ENCODE measurements at regions not wholly inside any gene's neighbourhood (a gene's known extent, or its start where the extent isn't known, plus 50 kb on each side); places are given as distances from the start of the nearest gene placed in this dataset.
"Not testable (repeated sequence)": the region's sequence is repeated elsewhere in the genome, so short reads cannot be mapped to it uniquely, and the experiment has no call there.

DNA sequence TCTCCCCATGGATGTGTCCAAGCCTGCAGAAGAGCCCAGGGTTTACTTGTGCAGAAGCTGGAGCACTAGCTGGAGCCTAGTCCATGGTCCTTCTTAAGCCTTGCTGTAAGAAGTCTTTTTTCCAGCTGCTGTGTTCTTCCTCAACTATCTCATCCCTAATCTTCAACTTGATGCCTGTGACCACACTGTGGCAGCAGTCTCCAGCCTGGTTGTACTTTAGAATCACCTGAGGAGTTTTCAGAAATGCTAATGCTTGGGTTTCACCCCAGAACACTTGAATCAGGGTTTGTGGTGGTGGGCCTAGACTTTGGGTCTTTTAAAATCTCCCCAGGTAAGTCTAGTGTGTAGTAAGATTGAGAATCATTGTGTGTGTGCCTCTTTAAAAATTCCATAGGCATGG, 173.6 kb downstream of the ADCYAP1 start:
- in situ Hi-C loops (cut with MboI; ENCODE audit: low pct_unique_long_range_greater_than_20kb, low sequenced_read_pairs, unreplicated experiment), result no loop called here
- no peak for DNase-seq (ENCODE audit: low spot score)
- TF ChIP-seq, protein P1, sequence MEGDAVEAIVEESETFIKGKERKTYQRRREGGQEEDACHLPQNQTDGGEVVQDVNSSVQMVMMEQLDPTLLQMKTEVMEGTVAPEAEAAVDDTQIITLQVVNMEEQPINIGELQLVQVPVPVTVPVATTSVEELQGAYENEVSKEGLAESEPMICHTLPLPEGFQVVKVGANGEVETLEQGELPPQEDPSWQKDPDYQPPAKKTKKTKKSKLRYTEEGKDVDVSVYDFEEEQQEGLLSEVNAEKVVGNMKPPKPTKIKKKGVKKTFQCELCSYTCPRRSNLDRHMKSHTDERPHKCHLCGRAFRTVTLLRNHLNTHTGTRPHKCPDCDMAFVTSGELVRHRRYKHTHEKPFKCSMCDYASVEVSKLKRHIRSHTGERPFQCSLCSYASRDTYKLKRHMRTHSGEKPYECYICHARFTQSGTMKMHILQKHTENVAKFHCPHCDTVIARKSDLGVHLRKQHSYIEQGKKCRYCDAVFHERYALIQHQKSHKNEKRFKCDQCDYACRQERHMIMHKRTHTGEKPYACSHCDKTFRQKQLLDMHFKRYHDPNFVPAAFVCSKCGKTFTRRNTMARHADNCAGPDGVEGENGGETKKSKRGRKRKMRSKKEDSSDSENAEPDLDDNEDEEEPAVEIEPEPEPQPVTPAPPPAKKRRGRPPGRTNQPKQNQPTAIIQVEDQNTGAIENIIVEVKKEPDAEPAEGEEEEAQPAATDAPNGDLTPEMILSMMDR (IDR thresholded peaks at IDR 0.05; ENCODE audit: extremely low read depth, insufficient read depth, missing control alignments), result no peak

DNA sequence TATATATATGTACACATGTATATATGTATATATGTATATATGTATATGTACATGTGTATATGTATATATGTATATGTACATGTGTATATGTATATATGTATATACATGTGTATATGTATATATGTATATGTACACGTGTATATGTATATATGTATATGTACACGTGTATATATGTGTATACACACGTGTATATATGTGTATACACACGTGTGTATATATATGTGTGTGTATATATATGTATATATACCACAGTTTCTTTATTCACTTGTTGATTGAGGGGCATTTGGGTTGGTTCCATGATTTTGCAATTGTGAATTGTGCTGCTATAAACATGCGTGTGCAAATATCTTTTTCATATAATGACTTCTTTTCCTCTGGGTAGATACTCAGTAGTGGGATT, 179.0 kb downstream of the ADCYAP1 start:
- DNase-seq (ENCODE audit: low spot score); in situ Hi-C loops (cut with MboI; ENCODE audit: low pct_unique_long_range_greater_than_20kb, low sequenced_read_pairs, unreplicated experiment): not testable (repeated sequence)

DNA sequence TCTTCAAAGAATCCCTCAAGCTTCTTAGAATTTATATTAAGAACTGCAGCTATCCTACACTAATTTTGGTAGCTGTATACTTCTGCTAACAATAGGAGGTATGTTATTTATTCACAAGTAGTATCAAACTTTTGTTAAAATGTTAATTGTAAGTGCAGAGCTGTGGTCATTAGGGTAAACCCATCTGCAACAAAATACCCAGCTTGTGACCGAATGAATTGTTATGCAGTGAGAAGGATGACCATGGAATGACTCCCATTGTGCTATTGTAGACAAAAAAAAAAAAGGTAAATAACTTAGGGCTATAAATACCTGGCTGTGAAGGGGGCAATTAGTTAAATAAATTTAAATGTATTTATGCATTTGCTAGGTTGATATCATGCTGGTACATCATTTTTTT, 186.1 kb downstream of the ADCYAP1 start:
- TF ChIP-seq, protein P1 (IDR thresholded peaks at IDR 0.05; ENCODE audit: extremely low read depth, insufficient read depth, missing control alignments), result no peak
- in situ Hi-C loops (cut with MboI; ENCODE audit: low pct_unique_long_range_greater_than_20kb, low sequenced_read_pairs, unreplicated experiment), result no loop called here
- DNase-seq (ENCODE audit: low spot score), result no peak

DNA sequence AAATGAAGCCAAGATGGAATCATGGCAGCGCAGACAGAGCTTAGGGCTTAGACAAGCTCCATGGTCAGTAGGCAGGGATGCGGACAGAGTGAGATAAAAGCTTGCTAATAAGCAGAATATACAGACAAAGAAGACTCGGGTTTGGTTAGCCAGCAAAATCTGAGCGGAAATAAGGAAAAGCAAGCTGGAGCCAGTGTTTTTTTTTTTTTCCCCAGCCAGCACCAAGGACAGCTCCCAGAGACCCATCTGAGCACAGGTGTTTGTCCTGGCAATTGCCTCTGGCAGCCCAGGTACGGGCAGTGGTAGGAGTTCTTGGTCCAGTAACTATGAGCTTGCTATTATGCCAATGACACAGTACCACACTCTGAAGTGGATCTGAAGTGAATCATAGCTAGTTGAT, 187.6 kb downstream of the ADCYAP1 start:
- in situ Hi-C loops (cut with MboI; ENCODE audit: low pct_unique_long_range_greater_than_20kb, low sequenced_read_pairs, unreplicated experiment), result no loop called here
- no peak for DNase-seq (ENCODE audit: low spot score)
- TF ChIP-seq, protein P1 (IDR thresholded peaks at IDR 0.05; ENCODE audit: extremely low read depth, insufficient read depth, missing control alignments), result no peak

DNA sequence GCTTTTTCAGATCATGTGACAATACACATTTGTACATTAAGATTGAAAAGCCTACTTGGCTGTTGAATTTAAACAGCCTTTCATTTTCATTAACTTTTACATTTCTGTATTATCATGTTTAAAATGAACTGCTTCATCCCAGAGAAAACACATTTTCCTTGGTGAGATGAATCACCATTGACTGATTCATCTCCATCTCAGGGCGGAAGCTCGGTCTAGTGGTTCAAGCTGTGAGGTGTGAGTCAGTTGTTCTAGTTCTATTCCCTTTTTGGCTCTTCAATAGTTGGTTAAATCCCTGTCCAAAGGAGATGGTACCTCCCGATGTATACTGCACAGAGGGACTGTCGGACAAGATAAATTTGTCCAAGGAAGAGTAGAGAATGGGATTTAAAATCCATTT, 189.7 kb downstream of the ADCYAP1 start:
- DNase-seq (ENCODE audit: low spot score), result no peak
- in situ Hi-C loops (cut with MboI; ENCODE audit: low pct_unique_long_range_greater_than_20kb, low sequenced_read_pairs, unreplicated experiment), result no loop called here
- TF ChIP-seq, protein P1 (IDR thresholded peaks at IDR 0.05; ENCODE audit: extremely low read depth, insufficient read depth, missing control alignments), result no peak

DNA sequence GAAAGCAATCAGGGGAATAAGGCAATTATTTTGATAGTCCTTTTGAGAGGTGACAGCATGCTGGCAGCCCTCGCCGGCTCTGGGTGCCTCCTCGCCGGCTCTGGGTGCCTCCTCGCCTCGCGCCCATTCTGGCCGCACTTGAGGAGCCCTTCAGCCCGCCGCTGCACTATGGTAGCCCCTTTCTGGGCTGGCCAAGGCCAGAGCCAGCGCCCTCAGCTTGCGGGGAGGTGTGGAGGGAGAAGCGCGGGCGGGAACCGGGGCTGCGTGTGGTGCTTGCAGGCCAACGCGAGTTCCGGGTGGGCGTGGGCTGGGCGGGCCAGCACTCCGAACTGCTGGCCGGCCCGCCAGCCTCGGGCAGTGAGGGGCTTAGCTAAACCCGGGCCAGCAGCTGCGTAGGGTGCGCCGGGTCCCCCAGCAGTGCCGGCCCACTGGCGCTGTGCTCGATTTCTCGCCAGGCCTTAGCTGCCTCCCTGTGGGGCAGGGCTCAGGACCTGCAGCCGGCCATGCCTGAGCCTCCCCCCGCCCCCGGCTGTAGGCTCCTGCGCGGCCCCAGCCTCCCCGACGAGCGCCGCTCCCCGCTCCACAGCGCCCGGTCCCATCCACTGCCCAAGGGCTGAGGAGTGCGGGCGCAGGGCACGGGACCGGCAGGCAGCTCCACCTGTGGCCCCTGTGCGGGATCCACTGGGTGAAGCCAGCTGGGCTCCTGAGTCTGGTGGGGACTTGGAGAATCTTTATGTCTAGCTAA, 193.5 kb downstream of the ADCYAP1 start:
- DNase-seq (ENCODE audit: low spot score); in situ Hi-C loops (cut with MboI; ENCODE audit: low pct_unique_long_range_greater_than_20kb, low sequenced_read_pairs, unreplicated experiment): not testable (repeated sequence)

DNA sequence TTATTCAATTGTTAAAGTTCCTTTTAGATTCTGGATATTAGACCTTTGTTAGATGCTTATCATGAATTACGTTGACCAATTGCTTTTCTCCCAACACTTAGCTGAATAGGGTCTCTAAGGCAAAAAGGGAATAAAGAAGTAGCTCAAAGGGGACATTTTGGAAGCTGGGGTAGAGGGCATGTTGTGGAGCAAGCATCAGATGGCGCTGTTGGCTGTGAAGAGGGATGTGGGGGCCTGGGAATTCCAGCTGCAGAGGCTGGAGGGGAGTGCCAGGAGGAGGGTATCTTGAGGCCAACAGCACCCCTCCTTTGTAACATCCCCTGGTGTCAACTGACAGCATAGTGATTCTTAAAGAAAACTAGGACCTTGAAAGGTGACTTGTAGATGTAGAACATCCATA, 198.2 kb downstream of the ADCYAP1 start:
- no peak for DNase-seq (ENCODE audit: low spot score)
- TF ChIP-seq, protein P1 (IDR thresholded peaks at IDR 0.05; ENCODE audit: extremely low read depth, insufficient read depth, missing control alignments), result no peak
- in situ Hi-C loops (cut with MboI; ENCODE audit: low pct_unique_long_range_greater_than_20kb, low sequenced_read_pairs, unreplicated experiment), result no loop called here

DNA sequence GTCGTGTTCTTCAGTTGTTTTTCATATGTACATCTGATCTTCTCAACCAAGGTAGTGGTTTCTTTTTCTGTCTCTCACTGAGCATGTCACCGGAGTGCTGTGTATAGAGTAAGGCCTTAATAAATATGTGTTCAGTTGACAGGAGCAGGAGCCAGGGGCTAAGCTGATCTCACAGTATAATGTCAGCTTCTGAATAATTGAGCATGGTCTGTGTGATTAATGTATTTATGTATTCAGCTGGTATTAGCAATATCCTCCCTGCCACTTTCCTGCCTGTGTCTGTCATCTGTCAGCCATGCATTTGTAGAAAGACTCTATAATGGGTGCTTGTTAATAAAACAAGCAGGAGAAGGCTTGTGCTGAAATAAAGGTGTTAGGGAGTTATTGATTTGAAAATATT, 198.9 kb downstream of the ADCYAP1 start:
- in situ Hi-C loops (cut with MboI; ENCODE audit: low pct_unique_long_range_greater_than_20kb, low sequenced_read_pairs, unreplicated experiment), result no loop called here
- DNase-seq (ENCODE audit: low spot score), result no peak
- TF ChIP-seq, protein P1 (IDR thresholded peaks at IDR 0.05; ENCODE audit: extremely low read depth, insufficient read depth, missing control alignments), result no peak

Measured in GM13977 (cell line).